Endodermal cell (in vitro differentiated cells): ENCODE measurements at regions not wholly inside any gene's neighbourhood (a gene's known extent, or its start where the extent isn't known, plus 50 kb on each side); places are given as distances from the start of the nearest gene placed in this dataset.

Experiments used
- DNase-seq: peaks from one replicate; pipeline ENCODE4 v3.0.0-alpha.2; 2017
- H3K27ac ChIP-seq: 2 replicates; pipeline ENCODE4 v1.5.1; 2013; ENCODE audit warnings: mild to moderate bottlenecking, low read depth, low read length, moderate library complexity
- H3K27me3 ChIP-seq: 2 replicates; pipeline ENCODE4 v1.6.1; 2013; ENCODE audit warnings: mild to moderate bottlenecking, low read length, moderate library complexity; ENCODE audit not compliant: insufficient read depth, control insufficient read depth, poor library complexity, severe bottlenecking
- H3K36me3 ChIP-seq: 2 replicates; pipeline ENCODE4 v1.7.0; 2013; ENCODE audit warnings: mild to moderate bottlenecking, low read length, moderate library complexity; ENCODE audit not compliant: control insufficient read depth, insufficient read depth
- H3K4me1 ChIP-seq: one replicate; pipeline ENCODE4 v1.7.0; 2013; ENCODE audit warnings: low read length; ENCODE audit not compliant: control insufficient read depth, insufficient read depth
- H3K4me3 ChIP-seq: 2 replicates; pipeline ENCODE4 v1.5.1; 2013; ENCODE audit warnings: mild to moderate bottlenecking, low read length, moderate library complexity
- H3K9ac ChIP-seq: 2 replicates; pipeline ENCODE4 v1.6.1; 2013; ENCODE audit warnings: mild to moderate bottlenecking, low read length, moderate library complexity; ENCODE audit not compliant: poor library complexity, severe bottlenecking; ENCODE audit errors: extremely low read depth
- H3K9me3 ChIP-seq: 2 replicates; pipeline ENCODE4 v1.6.1; 2013; ENCODE audit warnings: mild to moderate bottlenecking, low read length, moderate library complexity; ENCODE audit not compliant: control insufficient read depth
- H3K27ac Mint-ChIP-seq: 2 replicates; pipeline ENCODE4 v1.8.0; 2020; ENCODE audit warnings: mixed read lengths
- H3K27me3 Mint-ChIP-seq: 2 replicates; pipeline ENCODE4 v1.8.0; 2021; ENCODE audit warnings: mild to moderate bottlenecking, mixed read lengths; ENCODE audit not compliant: insufficient read depth
- H3K36me3 Mint-ChIP-seq: 2 replicates; pipeline ENCODE4 v1.8.0; 2020; ENCODE audit warnings: low read depth, mixed read lengths
- H3K4me1 Mint-ChIP-seq: 2 replicates; pipeline ENCODE4 v1.8.0; 2020; ENCODE audit warnings: mixed read lengths
- H3K4me3 Mint-ChIP-seq: 2 replicates; pipeline ENCODE4 v1.8.0; 2020; ENCODE audit warnings: mild to moderate bottlenecking, moderate library complexity, mixed read lengths
- H3K9me3 Mint-ChIP-seq: 2 replicates; pipeline ENCODE4 v1.8.0; 2020; ENCODE audit warnings: mild to moderate bottlenecking, mixed read lengths
- CTCF ChIP-seq: fragments of 200-600 bp; sonication (generic); conservative IDR thresholded peaks from 2 replicates; pipeline ENCODE4 v1.5.0; 2021; ENCODE audit warnings: antibody characterized with exemption, mild to moderate bottlenecking
- WGBS, 2 experiments: methylation state at CpG; one replicate each; pipeline versions ENCODE4 v1.1.5 to v1.1.7; 2013; ENCODE audit warnings: missing lambda C conversion rate in 2 of 2, mixed read lengths in 1 of 2; ENCODE audit not compliant: insufficient coverage in 1 of 2, insufficient read length in 1 of 2; 5-methylcytosine and 5-hydroxymethylcytosine counted together

DNA sequence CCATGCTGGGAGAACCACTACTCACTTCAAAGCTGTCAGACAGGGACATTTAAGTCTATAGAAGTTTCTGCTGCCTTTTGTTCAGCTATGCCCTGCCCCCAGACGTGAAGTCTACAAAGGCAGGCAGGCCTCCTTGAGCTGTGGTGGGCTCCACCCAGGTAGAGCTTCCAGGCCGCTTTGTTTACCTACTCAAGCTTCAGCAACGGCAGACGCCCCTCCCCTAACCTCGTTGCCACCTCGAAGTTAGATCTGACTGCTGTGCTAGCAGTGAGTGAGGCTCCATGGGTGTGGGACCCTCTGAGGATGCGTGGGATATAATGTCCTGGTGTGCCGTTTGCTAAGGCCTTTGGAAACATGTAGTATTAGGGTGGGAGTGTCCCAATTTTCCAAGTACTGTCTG lies 276.7 kb downstream of the ZIC4 start:
- WGBS, 2 experiments, result 92 to 96% methylated on average over 7 to 8 of the region's 8 CpGs
- Histone ChIP-seq H3K4me1 (no peaks in the 10 kb centered on the region), H3K9ac (no peak overlapping the region), H3K27ac (no peak overlapping the region), H3K27me3 (no peaks in the 10 kb centered on the region), H3K9me3 (peaks cover 13% of the 10 kb centered on the region), H3K36me3 (no peaks in the 10 kb centered on the region), H3K4me3 (no peak overlapping the region)
- Mint-ChIP-seq H3K27me3 (no peaks in the 10 kb centered on the region), H3K36me3 (no peaks in the 10 kb centered on the region), H3K4me1 (no peaks in the 10 kb centered on the region), H3K9me3 (peaks cover 24% of the 10 kb centered on the region), H3K4me3 (no peak overlapping the region), H3K27ac (no peak overlapping the region)
- no peak for DNase-seq
- TF ChIP-seq CTCF, result no peak

GRCh38 chr3:147122350-147122749 lies 284.0 kb downstream of the ZIC4 start:
- Histone ChIP-seq H3K4me3 (no peak overlapping the region), H3K27ac (no peak overlapping the region), H3K9ac (no peak overlapping the region), H3K4me1 (no peaks in the 10 kb centered on the region), H3K36me3 (no peaks in the 10 kb centered on the region), H3K27me3 (no peaks in the 10 kb centered on the region), H3K9me3 (no peaks in the 10 kb centered on the region)
- Mint-ChIP-seq H3K27me3 (no peaks in the 10 kb centered on the region), H3K4me3 (no peak overlapping the region), H3K27ac (no peak overlapping the region), H3K9me3 (no peaks in the 10 kb centered on the region), H3K4me1 (no peaks in the 10 kb centered on the region), H3K36me3 (no peaks in the 10 kb centered on the region)
- TF ChIP-seq CTCF, result no peak
- no peak for DNase-seq
- WGBS, 2 experiments, result 84% methylated on average over 1 of the region's 1 CpG; no CpG with 5 or more reads in 1 of the 2 experiments

DNA sequence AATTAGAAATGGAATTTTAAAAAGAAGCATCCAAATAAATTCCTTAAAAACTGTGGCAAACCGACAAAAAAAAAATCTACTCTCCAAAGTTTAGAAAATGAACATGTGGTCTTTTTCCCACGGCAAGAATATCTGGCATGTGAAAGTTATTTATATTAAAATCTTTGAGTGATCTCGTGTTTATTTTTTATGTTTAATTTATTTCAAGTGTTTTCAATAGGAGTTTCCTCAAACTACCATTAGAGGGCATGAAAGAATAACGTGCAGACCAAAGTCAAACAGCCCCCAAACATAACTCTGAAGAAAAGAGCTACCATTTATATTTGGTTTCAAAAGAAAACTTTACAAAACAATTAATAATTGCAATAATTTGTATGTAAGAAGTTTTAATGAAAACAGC lies 286.4 kb downstream of the ZIC4 start:
- Histone ChIP-seq H3K4me1 (no peaks in the 10 kb centered on the region), H3K27ac (no peak overlapping the region), H3K36me3 (no peaks in the 10 kb centered on the region), H3K9ac (no peak overlapping the region), H3K27me3 (no peaks in the 10 kb centered on the region), H3K9me3 (no peaks in the 10 kb centered on the region), H3K4me3 (no peak overlapping the region)
- Mint-ChIP-seq H3K27me3 (no peaks in the 10 kb centered on the region), H3K36me3 (no peaks in the 10 kb centered on the region), H3K27ac (no peak overlapping the region), H3K9me3 (no peaks in the 10 kb centered on the region), H3K4me3 (no peak overlapping the region), H3K4me1 (no peaks in the 10 kb centered on the region)
- 43 to 80% methylated on average over 1 to 4 of the region's 4 CpGs for WGBS, 2 experiments
- DNase-seq, result no peak
- peak; percentile 74 for TF ChIP-seq CTCF
